ENCODE measurements at regions not wholly inside any gene's neighbourhood (a gene's known extent, or its start where the extent isn't known, plus 50 kb on each side); places are given as distances from the start of the nearest gene placed in this dataset.

GRCh38 chr22:48594016-48594756 is 1233.5 kb downstream of the BRD1 start:
- DNase-seq (ENCODE audit: low spot score), result no peak

GRCh38 chr22:48593551-48593950 is 1234.1 kb downstream of the BRD1 start:
- no peak for DNase-seq (ENCODE audit: low spot score)

GRCh38 chr22:48592931-48593330 is 1234.7 kb downstream of the BRD1 start:
- no peak for DNase-seq (ENCODE audit: low spot score)

- no peak for DNase-seq (ENCODE audit: low spot score)
Measured at GRCh38 chr22:48592488-48592887, 1235.2 kb downstream of the BRD1 start.

- DNase-seq (ENCODE audit: low spot score), result no peak
Measured at GRCh38 chr22:48592066-48592345, 1235.7 kb downstream of the BRD1 start.

GRCh38 chr22:48591286-48592065 is 1236.2 kb downstream of the BRD1 start:
- no peak for DNase-seq (ENCODE audit: low spot score)

- no peak for DNase-seq (ENCODE audit: low spot score)
Measured at GRCh38 chr22:48589901-48590300, 1237.8 kb downstream of the BRD1 start.

GRCh38 chr22:48588878-48589450 is 1238.7 kb downstream of the BRD1 start:
- no peak for DNase-seq (ENCODE audit: low spot score)

GRCh38 chr22:48588151-48588877 is 1239.4 kb downstream of the BRD1 start:
- DNase-seq (ENCODE audit: low spot score), result no peak

GRCh38 chr22:48587236-48587865 is 1240.3 kb downstream of the BRD1 start:
- no peak for DNase-seq (ENCODE audit: low spot score)

GRCh38 chr22:48586799-48587185 is 1240.9 kb downstream of the BRD1 start:
- no peak for DNase-seq (ENCODE audit: low spot score)

- no peak for DNase-seq (ENCODE audit: low spot score)
Measured at GRCh38 chr22:48585916-48586798, 1241.5 kb downstream of the BRD1 start.

- no peak for DNase-seq (ENCODE audit: low spot score)
Measured at GRCh38 chr22:48584170-48584569, 1243.5 kb downstream of the BRD1 start.

- DNase-seq (ENCODE audit: low spot score), result no peak
Measured at GRCh38 chr22:48581796-48582469, 1245.7 kb downstream of the BRD1 start.

- no peak for DNase-seq (ENCODE audit: low spot score)
Measured at GRCh38 chr22:48581205-48581766, 1246.4 kb downstream of the BRD1 start.

- no peak for DNase-seq (ENCODE audit: low spot score)
Measured at GRCh38 chr22:48580481-48580970, 1247.1 kb downstream of the BRD1 start.

GRCh38 chr22:48579928-48580309 is 1247.8 kb downstream of the BRD1 start:
- no peak for DNase-seq (ENCODE audit: low spot score)

GRCh38 chr22:48579043-48579927 is 1248.4 kb downstream of the BRD1 start:
- no peak for DNase-seq (ENCODE audit: low spot score)
